ENCODE measurements at regions not wholly inside any gene's neighbourhood (a gene's known extent, or its start where the extent isn't known, plus 50 kb on each side); places are given as distances from the start of the nearest gene placed in this dataset.
A peak's percentile ranks its signal among the peaks of the same experiment; 100 is the strongest.
"Not testable (repeated sequence)": the region's sequence is repeated elsewhere in the genome, so short reads cannot be mapped to it uniquely, and the experiment has no call there.

DNA sequence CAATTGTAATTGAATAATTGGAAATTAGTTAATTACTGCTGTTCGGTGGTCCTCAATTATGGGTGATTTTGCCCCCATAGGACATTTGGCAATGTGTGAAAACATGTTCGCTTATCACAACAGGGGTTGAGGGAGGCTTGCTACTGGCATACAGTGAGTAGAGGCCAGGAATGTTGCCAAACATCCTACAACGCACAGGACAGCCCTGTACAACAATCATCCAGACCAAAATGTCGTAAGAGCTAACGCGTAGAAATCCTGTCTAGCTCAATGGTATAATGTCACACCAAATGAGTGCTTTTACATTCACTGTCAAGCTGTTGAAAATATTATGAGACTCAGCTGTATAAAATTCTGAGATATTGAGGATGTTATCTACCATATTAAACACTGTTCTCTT is 464.4 kb upstream of the TUSC1 start:
- no peak overlapping the region for H3K4me3 ChIP-seq (ENCODE audit: control insufficient read depth, low read depth, low read length)
- DNase-seq (ENCODE audit: low read depth) = no peak
- no peak for TF ChIP-seq CTCF (IDR thresholded peaks at IDR 0.05; ENCODE audit: control insufficient read depth, insufficient read depth, low read depth, low read length, missing control alignments)

- TF ChIP-seq CTCF (IDR thresholded peaks at IDR 0.05; ENCODE audit: control insufficient read depth, insufficient read depth, low read depth, low read length, missing control alignments) = no peak
- DNase-seq (ENCODE audit: low read depth) = no peak
Measured at GRCh38 chr9:26142201-26142600, 464.0 kb upstream of the TUSC1 start.

DNA sequence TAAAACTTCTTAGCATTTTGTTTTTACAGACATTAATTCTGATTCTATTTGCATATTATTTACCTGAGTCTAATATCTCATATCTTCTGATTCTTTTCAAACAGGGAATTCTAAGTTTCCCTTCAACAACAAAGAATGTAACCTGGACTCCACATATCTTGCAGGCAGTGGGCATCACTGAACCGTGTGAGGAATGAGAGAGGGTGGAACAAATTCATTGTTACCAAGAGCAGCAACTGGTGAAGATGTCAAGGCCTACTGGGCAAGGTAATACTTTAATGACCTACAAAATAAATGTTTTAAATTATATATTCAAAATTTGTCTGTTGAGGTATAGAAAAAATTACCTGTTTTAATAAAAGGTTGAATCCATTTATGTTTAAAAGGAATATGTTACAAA is 455.3 kb upstream of the TUSC1 start:
- no peak for DNase-seq (ENCODE audit: low read depth)
- H3K4me3 ChIP-seq (ENCODE audit: control insufficient read depth, low read depth, low read length) = no peak overlapping the region
- no peak for TF ChIP-seq CTCF (IDR thresholded peaks at IDR 0.05; ENCODE audit: control insufficient read depth, insufficient read depth, low read depth, low read length, missing control alignments)

More at GRCh38 chr9:26142201-26142600, 464.0 kb upstream of the TUSC1 start:
- H3K4me3 ChIP-seq (ENCODE audit: control insufficient read depth, low read depth, low read length) = no peak overlapping the region

GRCh38 chr9:26132746-26133312 is 454.6 kb upstream of the TUSC1 start:
- no peak for TF ChIP-seq CTCF (IDR thresholded peaks at IDR 0.05; ENCODE audit: control insufficient read depth, insufficient read depth, low read depth, low read length, missing control alignments)
- no peak for DNase-seq (ENCODE audit: low read depth)
- no peak overlapping the region for H3K4me3 ChIP-seq (ENCODE audit: control insufficient read depth, low read depth, low read length)

DNA sequence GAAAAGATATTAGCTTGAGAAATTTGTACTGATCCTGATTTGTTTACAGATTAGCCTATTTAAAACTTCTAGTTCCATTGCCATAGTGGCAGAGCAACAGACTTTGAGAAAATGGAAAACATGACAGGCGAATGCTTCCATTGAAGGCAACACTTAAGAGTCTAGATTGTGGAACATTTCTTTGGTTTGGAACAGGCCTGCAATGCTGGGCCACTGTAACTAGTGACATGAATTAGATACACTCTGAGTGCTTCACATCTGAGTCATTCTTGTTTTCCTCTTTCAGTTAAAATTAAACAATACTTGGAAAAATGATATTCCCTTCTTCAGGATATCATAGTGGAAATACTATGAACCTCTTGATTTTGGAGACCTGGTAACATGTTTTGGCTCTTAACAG is 453.6 kb upstream of the TUSC1 start:
- H3K4me3 ChIP-seq (ENCODE audit: control insufficient read depth, low read depth, low read length) = no peak overlapping the region
- peak; percentile 1 for DNase-seq (ENCODE audit: low read depth)
- TF ChIP-seq CTCF (IDR thresholded peaks at IDR 0.05; ENCODE audit: control insufficient read depth, insufficient read depth, low read depth, low read length, missing control alignments) = no peak

DNA sequence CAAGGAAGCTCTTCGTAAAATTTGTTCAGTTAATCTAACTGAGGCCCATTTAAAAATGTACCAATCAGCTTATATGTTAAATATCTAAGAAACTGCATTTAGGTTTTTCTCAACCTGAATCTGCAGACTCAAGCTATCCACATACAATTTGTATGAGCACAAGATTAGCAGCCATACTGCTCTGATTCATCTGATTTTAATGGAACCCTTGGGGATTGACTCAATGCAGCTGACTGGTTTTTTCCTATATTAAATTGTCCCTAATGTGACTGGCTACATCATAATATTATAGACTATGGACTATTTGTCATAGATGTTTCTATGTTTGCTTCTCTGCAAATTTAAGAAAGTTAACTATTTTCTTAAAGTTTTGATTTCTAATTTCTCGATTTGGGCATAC is 451.0 kb upstream of the TUSC1 start:
- peak; percentile 5 for DNase-seq (ENCODE audit: low read depth)
- H3K4me3 ChIP-seq (ENCODE audit: control insufficient read depth, low read depth, low read length) = no peak overlapping the region
- no peak for TF ChIP-seq CTCF (IDR thresholded peaks at IDR 0.05; ENCODE audit: control insufficient read depth, insufficient read depth, low read depth, low read length, missing control alignments)

DNA sequence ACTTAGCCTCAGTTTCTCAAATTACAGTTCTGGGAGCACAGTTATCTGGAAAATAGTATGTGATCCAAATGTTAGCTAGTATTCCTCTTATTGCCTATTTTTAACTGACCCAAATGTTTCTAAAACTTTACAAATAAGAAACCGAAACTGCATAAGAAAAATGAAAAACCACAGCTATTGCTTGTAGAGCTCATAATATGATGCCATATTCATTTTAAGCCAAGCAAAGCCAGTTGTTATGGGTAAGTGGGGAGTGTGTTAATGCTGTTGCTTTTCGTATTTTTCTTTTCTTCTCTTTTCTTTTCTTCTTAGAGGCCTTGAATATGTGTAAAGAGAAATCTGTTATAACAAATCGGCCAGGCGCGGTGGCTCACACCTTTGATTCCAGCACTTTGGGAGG is 447.4 kb upstream of the TUSC1 start:
- no peak for DNase-seq (ENCODE audit: low read depth)
- TF ChIP-seq CTCF (IDR thresholded peaks at IDR 0.05; ENCODE audit: control insufficient read depth, insufficient read depth, low read depth, low read length, missing control alignments) = no peak
- H3K4me3 ChIP-seq (ENCODE audit: control insufficient read depth, low read depth, low read length) = no peak overlapping the region

- H3K4me3 ChIP-seq (ENCODE audit: control insufficient read depth, low read depth, low read length); DNase-seq (ENCODE audit: low read depth): not testable (repeated sequence)
Measured at GRCh38 chr9:26116085-26116484, 437.8 kb upstream of the TUSC1 start.

All from AG09309 (cell line).